ENCODE measurements at regions not wholly inside any gene's neighbourhood (a gene's known extent, or its start where the extent isn't known, plus 50 kb on each side); places are given as distances from the start of the nearest gene placed in this dataset.

DNA sequence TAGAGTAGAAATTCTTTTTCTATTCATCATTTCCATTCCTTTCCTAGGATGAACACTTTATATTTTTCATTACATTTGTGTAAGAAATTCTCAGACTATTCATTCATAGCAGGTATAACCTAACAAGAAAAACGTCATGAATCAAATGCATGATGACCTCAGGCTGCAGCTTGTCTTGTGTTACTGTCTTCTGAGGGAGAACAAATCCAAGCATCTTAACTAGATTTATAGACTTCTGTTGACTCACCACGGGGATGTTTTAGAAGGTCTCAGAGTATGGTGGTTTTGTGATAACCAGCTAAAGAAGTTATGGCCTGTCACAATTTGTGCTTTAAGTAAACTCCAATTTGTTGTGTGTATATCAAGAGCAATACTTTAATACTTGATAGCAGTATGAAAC lies 102.7 kb downstream of the ANKRD7 start:
- H3K27me3 ChIP-seq = no peaks in the 10 kb centered on the region
- no peak overlapping the region for H3K4me3 ChIP-seq
- intact Hi-C loops (cut with DNase I; ENCODE audit: low total_unique reads) = no loop called here

DNA sequence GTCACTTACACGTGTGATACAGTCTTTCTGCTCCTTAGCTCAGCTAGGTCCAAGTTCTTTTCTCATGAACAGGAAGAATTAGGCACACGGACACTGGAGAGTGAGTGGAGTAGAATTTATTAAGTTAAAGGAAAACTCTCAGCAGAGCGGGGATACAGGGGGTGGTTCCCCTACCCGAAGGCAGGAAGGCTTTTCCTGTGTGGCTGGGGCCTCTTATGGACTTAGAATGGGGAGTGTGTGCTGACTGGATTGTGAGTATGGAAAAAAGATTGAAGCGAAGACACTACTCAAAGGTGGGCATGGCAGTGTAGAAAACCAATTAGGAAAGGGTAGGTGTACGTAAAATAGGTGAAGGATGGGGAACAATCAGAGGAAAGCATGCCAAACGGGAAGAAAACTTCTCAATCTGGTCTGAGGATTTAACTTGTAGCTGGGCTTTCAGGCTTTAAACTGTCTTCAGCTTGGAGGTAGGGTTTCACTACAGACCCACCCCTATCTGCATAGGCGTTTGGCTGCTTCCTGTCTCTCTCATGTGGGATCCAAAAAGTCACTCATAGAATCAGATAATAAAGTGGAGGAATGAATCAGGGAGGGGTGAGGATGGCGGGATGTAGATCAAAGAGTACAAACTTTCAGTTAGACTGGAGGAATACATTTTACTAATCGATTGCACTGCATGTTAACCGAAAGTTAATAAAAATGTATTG lies 104.2 kb downstream of the ANKRD7 start:
- no peaks in the 10 kb centered on the region for H3K27me3 ChIP-seq
- TF ChIP-seq POLR2A (IDR thresholded peaks at IDR 0.05) (no peak), POLR2AphosphoS5 (IDR thresholded peaks at IDR 0.05) (no peak)
- TF ChIP-seq, protein P1, sequence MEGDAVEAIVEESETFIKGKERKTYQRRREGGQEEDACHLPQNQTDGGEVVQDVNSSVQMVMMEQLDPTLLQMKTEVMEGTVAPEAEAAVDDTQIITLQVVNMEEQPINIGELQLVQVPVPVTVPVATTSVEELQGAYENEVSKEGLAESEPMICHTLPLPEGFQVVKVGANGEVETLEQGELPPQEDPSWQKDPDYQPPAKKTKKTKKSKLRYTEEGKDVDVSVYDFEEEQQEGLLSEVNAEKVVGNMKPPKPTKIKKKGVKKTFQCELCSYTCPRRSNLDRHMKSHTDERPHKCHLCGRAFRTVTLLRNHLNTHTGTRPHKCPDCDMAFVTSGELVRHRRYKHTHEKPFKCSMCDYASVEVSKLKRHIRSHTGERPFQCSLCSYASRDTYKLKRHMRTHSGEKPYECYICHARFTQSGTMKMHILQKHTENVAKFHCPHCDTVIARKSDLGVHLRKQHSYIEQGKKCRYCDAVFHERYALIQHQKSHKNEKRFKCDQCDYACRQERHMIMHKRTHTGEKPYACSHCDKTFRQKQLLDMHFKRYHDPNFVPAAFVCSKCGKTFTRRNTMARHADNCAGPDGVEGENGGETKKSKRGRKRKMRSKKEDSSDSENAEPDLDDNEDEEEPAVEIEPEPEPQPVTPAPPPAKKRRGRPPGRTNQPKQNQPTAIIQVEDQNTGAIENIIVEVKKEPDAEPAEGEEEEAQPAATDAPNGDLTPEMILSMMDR (IDR thresholded peaks at IDR 0.05) = no peak
- no peaks in the 10 kb centered on the region for H3K4me1 ChIP-seq
- no peaks in the 10 kb centered on the region for H3K9me3 ChIP-seq
- H3K27ac ChIP-seq = no peak overlapping the region
- H3K4me3 ChIP-seq = no peak overlapping the region
- intact Hi-C loops (cut with DNase I; ENCODE audit: low total_unique reads) = no loop called here
- H3K36me3 ChIP-seq = no peaks in the 10 kb centered on the region
- DNase-seq (ENCODE audit: low spot score in 2 of 2) = no peak

More for the DNA sequence above, 102.7 kb downstream of the ANKRD7 start:
- no peaks in the 10 kb centered on the region for H3K9me3 ChIP-seq
- H3K27ac ChIP-seq = no peak overlapping the region
- H3K4me1 ChIP-seq = no peaks in the 10 kb centered on the region
- TF ChIP-seq, protein P1 (IDR thresholded peaks at IDR 0.05) = no peak
- TF ChIP-seq POLR2AphosphoS5 (IDR thresholded peaks at IDR 0.05) = no peak
- TF ChIP-seq POLR2A (IDR thresholded peaks at IDR 0.05) = no peak
- no peaks in the 10 kb centered on the region for H3K36me3 ChIP-seq
- DNase-seq (ENCODE audit: low spot score in 2 of 2) = no peak

- Histone ChIP-seq H3K27me3 (no peaks in the 10 kb centered on the region), H3K9me3 (no peaks in the 10 kb centered on the region), H3K4me1 (no peaks in the 10 kb centered on the region), H3K4me3 (no peak overlapping the region), H3K27ac (no peak overlapping the region), H3K36me3 (no peaks in the 10 kb centered on the region)
- intact Hi-C loops (cut with DNase I; ENCODE audit: low total_unique reads) = no loop called here
- no peak for DNase-seq (ENCODE audit: low spot score in 2 of 2)
- TF ChIP-seq, protein P1 (IDR thresholded peaks at IDR 0.05) = no peak
- TF ChIP-seq POLR2A (IDR thresholded peaks at IDR 0.05) (no peak), POLR2AphosphoS5 (IDR thresholded peaks at IDR 0.05) (no peak)
These were observed 105.9 kb downstream of the ANKRD7 start for GRCh38 chr7:118330388-118330787.

GRCh38 chr7:118346748-118347147 lies 122.2 kb downstream of the ANKRD7 start:
- TF ChIP-seq POLR2A (IDR thresholded peaks at IDR 0.05) (no peak), POLR2AphosphoS5 (IDR thresholded peaks at IDR 0.05) (no peak)
- TF ChIP-seq, protein P1 (IDR thresholded peaks at IDR 0.05) = no peak
- no peak for DNase-seq (ENCODE audit: low spot score in 2 of 2)

GRCh38 chr7:118349604-118350003 lies 125.1 kb downstream of the ANKRD7 start:
- H3K9me3 ChIP-seq = no peaks in the 10 kb centered on the region
- TF ChIP-seq, protein P1 (IDR thresholded peaks at IDR 0.05) = no peak
- TF ChIP-seq POLR2A (IDR thresholded peaks at IDR 0.05) = no peak
- TF ChIP-seq POLR2AphosphoS5 (IDR thresholded peaks at IDR 0.05) = no peak
- H3K4me1 ChIP-seq = no peaks in the 10 kb centered on the region
- no peak overlapping the region for H3K27ac ChIP-seq
- no peaks in the 10 kb centered on the region for H3K36me3 ChIP-seq
- no peak for DNase-seq (ENCODE audit: low spot score in 2 of 2)
- intact Hi-C loops (cut with DNase I; ENCODE audit: low total_unique reads) = no loop called here
- H3K27me3 ChIP-seq = no peaks in the 10 kb centered on the region
- no peak overlapping the region for H3K4me3 ChIP-seq

More at GRCh38 chr7:118346748-118347147, 122.2 kb downstream of the ANKRD7 start:
- Histone ChIP-seq H3K4me1 (no peaks in the 10 kb centered on the region), H3K36me3 (no peaks in the 10 kb centered on the region), H3K9me3 (no peaks in the 10 kb centered on the region), H3K4me3 (no peak overlapping the region), H3K27ac (no peak overlapping the region), H3K27me3 (no peaks in the 10 kb centered on the region)
- intact Hi-C loops (cut with DNase I; ENCODE audit: low total_unique reads) = no loop called here

Measured in breast epithelium (tissue), 4 donors.